PC-3 (cell line): ENCODE measurements at regions not wholly inside any gene's neighbourhood (a gene's known extent, or its start where the extent isn't known, plus 50 kb on each side); places are given as distances from the start of the nearest gene placed in this dataset.
A peak's percentile ranks its signal among the peaks of the same experiment; 100 is the strongest.

ENCODE experiments used
- ATAC-seq: fragments of 200-7000 bp; cut with Tn5 transposase; 2 replicates; pipeline ENCODE4 v1.9.1; 2020; ENCODE audit warnings: mild to moderate bottlenecking, moderate library complexity
- BruUV-seq: library from RNA; stranded (reverse); fragments of 400-500 nt; replicated peaks from 2 replicates; lab custom pipeline; 2021; lab: Mats Ljungman, UMichigan
- CTCF ChIA-PET: fragments of 300-600 bp; sonication (Branson Sonifier 250); formaldehyde crosslinking; loops from one replicate; lab custom pipeline; 2022; ENCODE audit warnings: antibody characterized with exemption; lab: Charles Lee
- POLR2A ChIA-PET: fragments of 300-600 bp; sonication (Branson Sonifier 250); formaldehyde crosslinking; loops from one replicate; lab custom pipeline; 2022; ENCODE audit warnings: antibody characterized with exemption; ENCODE audit not compliant: unreplicated experiment; lab: Charles Lee
- DNase-seq: peaks from one replicate; pipeline ENCODE4 v3.0.0-alpha.2; 2015
- H2AFZ ChIP-seq: fragments of 300-600 bp; sonication (generic); 2 replicates; pipeline ENCODE4 v1.6.0; 2016; ENCODE audit warnings: antibody characterized with exemption, low read length
- H3F3A ChIP-seq: fragments of 300-600 bp; sonication (generic); one replicate; pipeline ENCODE4 v1.6.0; 2017; ENCODE audit warnings: antibody characterized with exemption, low read length, control low read depth, mild to moderate bottlenecking; ENCODE audit not compliant: unreplicated experiment
- H3K27ac ChIP-seq: fragments of 300-600 bp; sonication (generic); 2 replicates; pipeline ENCODE4 v1.5.1; 2016; ENCODE audit warnings: mild to moderate bottlenecking, low read length
- H3K27me3 ChIP-seq: fragments of 300-600 bp; sonication (generic); 2 replicates; pipeline ENCODE4 v1.6.1; 2016; ENCODE audit warnings: low read length, mixed read lengths
- H3K36me3 ChIP-seq: fragments of 300-600 bp; sonication (generic); 2 replicates; pipeline ENCODE4 v1.6.1; 2016; ENCODE audit warnings: low read depth, mixed run types, low read length, mixed read lengths
- H3K4me1 ChIP-seq: fragments of 300-600 bp; sonication (generic); 2 replicates; pipeline ENCODE4 v1.5.1; 2016; ENCODE audit warnings: low read length; ENCODE audit not compliant: insufficient read depth
- H3K4me2 ChIP-seq: fragments of 300-600 bp; sonication (generic); 2 replicates; pipeline ENCODE4 v1.6.0; 2016; ENCODE audit warnings: low read length
- H3K4me3 ChIP-seq: fragments of 300-600 bp; sonication (generic); 2 replicates; pipeline ENCODE4 v1.5.1; 2016; ENCODE audit warnings: mild to moderate bottlenecking, low read length, mixed read lengths
- H3K79me2 ChIP-seq: fragments of 300-600 bp; sonication (generic); 2 replicates; pipeline ENCODE4 v1.6.1; 2017; ENCODE audit warnings: low read length, mixed read lengths
- H3K9ac ChIP-seq: fragments of 300-600 bp; sonication (generic); 2 replicates; pipeline ENCODE4 v1.6.0; 2016; ENCODE audit warnings: mild to moderate bottlenecking, low read length
- H3K9me2 ChIP-seq: fragments of 300-600 bp; sonication (generic); replicated peaks from 2 replicates; pipeline ENCODE4 v1.6.1; 2016; ENCODE audit warnings: mixed run types, low read length, mixed read lengths
- H3K9me3 ChIP-seq: fragments of 300-600 bp; sonication (generic); 2 replicates; pipeline ENCODE4 v1.6.1; 2016; ENCODE audit warnings: low read length, mixed read lengths
- H4K20me1 ChIP-seq: fragments of 300-600 bp; sonication (generic); 2 replicates; pipeline ENCODE4 v1.6.1; 2016; ENCODE audit warnings: low read length, mixed read lengths
- CTCF ChIP-seq: fragments of 300-600 bp; sonication (generic); conservative IDR thresholded peaks from 2 replicates; pipeline ENCODE4 v1.5.1; 2017; ENCODE audit warnings: antibody characterized with exemption, low read depth, mild to moderate bottlenecking, low read length
- EZH2 ChIP-seq: fragments of 300-600 bp; sonication (generic); IDR thresholded peaks from one replicate; pipeline ENCODE4 v1.6.1; 2017; ENCODE audit warnings: antibody characterized with exemption, mild to moderate bottlenecking, low read length; ENCODE audit not compliant: unreplicated experiment
- EZH2phosphoT487 ChIP-seq: fragments of 300-600 bp; sonication (generic); IDR thresholded peaks from 2 replicates; pipeline ENCODE4 v1.6.1; 2018; ENCODE audit warnings: mild to moderate bottlenecking, antibody characterized with exemption, low read length, borderline replicate concordance
- intact Hi-C: fragments of 100-400 bp; cut with micrococcal nuclease; formaldehyde crosslinking; loops from 2 replicates; pipeline ENCODE4 v1.9.0; 2023

DNA sequence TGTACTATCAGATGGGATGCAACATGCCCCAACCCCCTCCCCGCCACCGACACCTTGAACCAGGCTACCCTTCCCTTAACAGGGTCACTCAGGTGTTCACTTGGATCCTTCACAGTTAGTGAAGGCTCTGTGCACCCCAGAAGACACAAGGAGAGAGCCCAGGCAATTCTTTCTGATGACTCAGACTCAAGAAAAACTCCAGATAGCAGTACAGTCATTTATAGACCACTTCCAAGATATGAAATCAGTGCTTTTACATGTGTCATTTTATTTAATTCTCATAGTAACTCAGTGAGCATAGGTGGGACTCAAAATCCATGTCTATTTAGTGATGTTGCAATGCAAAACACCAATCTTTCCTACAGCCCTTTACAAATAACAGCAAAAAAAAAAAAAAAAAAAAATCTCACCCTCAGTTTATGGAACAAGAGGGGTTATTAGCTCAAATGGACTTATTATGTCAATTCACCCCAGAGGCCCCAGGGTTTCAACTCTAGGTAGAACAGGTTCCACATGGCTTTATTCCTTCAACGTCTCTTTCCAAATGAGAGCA, 71.9 kb downstream of the FOXD1 start:
- peaks cover 12% of the 10 kb centered on the region for H3K4me1 ChIP-seq
- ChIA-PET CTCF (no interaction called here), POLR2A (no interaction called here)
- H2AFZ ChIP-seq, result no peak overlapping the region
- no peak overlapping the region for H3K4me2 ChIP-seq
- no peaks in the 10 kb centered on the region for H3K27me3 ChIP-seq
- ATAC-seq, result peak; percentile 54
- H3K9me2 ChIP-seq, result no peaks in the 10 kb centered on the region
- H3K27ac ChIP-seq, result no peak overlapping the region
- intact Hi-C loops, result no loop called here
- H3K79me2 ChIP-seq, result no peaks in the 10 kb centered on the region
- no peak for TF ChIP-seq EZH2phosphoT487
- no peak for TF ChIP-seq EZH2
- no peak for TF ChIP-seq CTCF
- no peaks in the 10 kb centered on the region for H4K20me1 ChIP-seq
- no peaks in the 10 kb centered on the region for H3K36me3 ChIP-seq
- peaks cover 2% of the 10 kb centered on the region for H3F3A ChIP-seq
- H3K9me3 ChIP-seq, result no peaks in the 10 kb centered on the region
- peak; percentile 23 for DNase-seq
- H3K9ac ChIP-seq, result no peak overlapping the region
- no peak overlapping the region for H3K4me3 ChIP-seq
- no TSS peak for BruUV-seq

DNA sequence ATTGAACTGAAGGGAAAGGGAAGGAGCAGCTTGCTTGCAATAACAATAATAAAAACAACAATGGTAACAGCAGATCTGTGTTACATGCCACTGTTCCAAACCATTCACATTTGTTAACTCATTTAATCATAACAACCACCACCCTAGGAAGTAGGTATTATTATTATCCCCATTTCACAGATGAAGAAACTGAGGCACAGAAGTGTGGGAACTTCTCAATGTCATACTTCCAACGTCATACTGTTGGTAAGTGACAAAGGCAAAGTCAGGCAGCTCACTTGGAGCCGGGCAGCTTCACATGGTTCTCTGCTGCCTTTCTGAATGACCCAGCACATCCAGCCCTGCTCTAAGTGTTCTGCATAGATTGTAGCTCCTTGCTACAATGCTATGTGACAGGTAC, 72.6 kb downstream of the FOXD1 start:
- H3F3A ChIP-seq, result peaks cover 7% of the 10 kb centered on the region
- ChIA-PET CTCF (no interaction called here), POLR2A (no interaction called here)
- H3K9me3 ChIP-seq, result no peaks in the 10 kb centered on the region
- DNase-seq (no peak), ATAC-seq (no peak)
- H3K27me3 ChIP-seq, result no peaks in the 10 kb centered on the region
- no peaks in the 10 kb centered on the region for H3K36me3 ChIP-seq
- no peaks in the 10 kb centered on the region for H3K9me2 ChIP-seq
- intact Hi-C loops, result no loop called here
- no peaks in the 10 kb centered on the region for H4K20me1 ChIP-seq
- H3K79me2 ChIP-seq, result no peaks in the 10 kb centered on the region
- BruUV-seq, result no TSS peak
- H2AFZ ChIP-seq, result no peak overlapping the region
- TF ChIP-seq CTCF, result no peak
- TF ChIP-seq EZH2phosphoT487, result no peak
- TF ChIP-seq EZH2, result no peak
- no peak overlapping the region for H3K4me3 ChIP-seq
- no peak overlapping the region for H3K4me2 ChIP-seq
- peaks cover 19% of the 10 kb centered on the region for H3K4me1 ChIP-seq
- H3K9ac ChIP-seq, result no peak overlapping the region
- no peak overlapping the region for H3K27ac ChIP-seq

DNA sequence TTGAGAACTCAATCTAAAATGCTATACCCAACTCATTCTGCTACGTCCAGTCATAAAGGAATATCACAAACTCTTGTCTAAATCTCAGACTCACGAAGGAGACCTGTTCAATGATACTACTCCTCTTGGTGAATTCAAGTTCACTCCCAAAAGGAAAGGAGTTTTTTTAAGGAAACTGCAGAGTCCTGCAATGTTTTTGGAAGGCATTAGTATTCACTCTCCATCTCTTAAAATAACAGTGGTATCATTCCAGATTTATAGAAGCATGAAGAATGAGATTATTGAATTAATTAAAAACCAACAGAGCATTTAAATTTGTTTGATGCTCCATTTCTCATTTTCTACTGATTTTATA, 73.4 kb downstream of the FOXD1 start:
- Histone ChIP-seq H3K9ac (no peak overlapping the region), H3K9me3 (no peaks in the 10 kb centered on the region), H3K4me1 (peaks cover 25% of the 10 kb centered on the region), H3K4me3 (no peak overlapping the region), H3K79me2 (no peaks in the 10 kb centered on the region), H2AFZ (no peak overlapping the region), H4K20me1 (no peaks in the 10 kb centered on the region), H3K27me3 (no peaks in the 10 kb centered on the region), H3K36me3 (no peaks in the 10 kb centered on the region), H3K27ac (no peak overlapping the region), H3K4me2 (no peak overlapping the region), H3F3A (peaks cover 7% of the 10 kb centered on the region), H3K9me2 (no peaks in the 10 kb centered on the region)
- BruUV-seq, result no TSS peak
- DNase-seq (no peak), ATAC-seq (no peak)
- TF ChIP-seq CTCF (no peak), EZH2 (no peak), EZH2phosphoT487 (no peak)
- intact Hi-C loops, result no loop called here
- CTCF ChIA-PET, result no interaction called here
- POLR2A ChIA-PET, result no interaction called here
